ENCODE measurements at regions not wholly inside any gene's neighbourhood (a gene's known extent, or its start where the extent isn't known, plus 50 kb on each side); places are given as distances from the start of the nearest gene placed in this dataset.

GRCh38 chr11:70680781-70681281 lies 282.5 kb downstream of the CTTN start:
- no peak for TF ChIP-seq EZH2 (IDR thresholded peaks at IDR 0.05; ENCODE audit: borderline replicate concordance, low read depth, low read length, poor library complexity, severe bottlenecking)
- TF ChIP-seq CTCF (conservative IDR thresholded peaks at IDR 0.05; ENCODE audit: low read depth, low read length): no peak

All from A673 (cell line).